Ishikawa (cell line): ENCODE measurements at regions not wholly inside any gene's neighbourhood (a gene's known extent, or its start where the extent isn't known, plus 50 kb on each side); places are given as distances from the start of the nearest gene placed in this dataset.

Experiments
- CEBPB ChIP-seq: IDR thresholded peaks from 2 replicates; pipeline ENCODE4 v1.6.1; 2012
- TAF1 ChIP-seq: IDR thresholded peaks from 2 replicates; pipeline ENCODE4 v1.6.1; 2012; ENCODE audit warnings: low read depth, mild to moderate bottlenecking
- YY1 ChIP-seq: IDR thresholded peaks from 2 replicates; pipeline ENCODE4 v1.6.1; 2012; ENCODE audit warnings: low read depth

- TF ChIP-seq YY1 (no peak), CEBPB (no peak), TAF1 (no peak)
Observed at GRCh38 chr6:126113261-126113660, 126.9 kb downstream of the TRMT11 start.
